ENCODE measurements at regions not wholly inside any gene's neighbourhood (a gene's known extent, or its start where the extent isn't known, plus 50 kb on each side); places are given as distances from the start of the nearest gene placed in this dataset.

- TF ChIP-seq CTCF (IDR thresholded peaks at IDR 0.05) (no peak), POLR2A (IDR thresholded peaks at IDR 0.05) (no peak)
These were observed 127.3 kb upstream of the FLRT2 start for GRCh38 chr14:85402569-85403162.
